ENCODE measurements at regions not wholly inside any gene's neighbourhood (a gene's known extent, or its start where the extent isn't known, plus 50 kb on each side); places are given as distances from the start of the nearest gene placed in this dataset.

DNA sequence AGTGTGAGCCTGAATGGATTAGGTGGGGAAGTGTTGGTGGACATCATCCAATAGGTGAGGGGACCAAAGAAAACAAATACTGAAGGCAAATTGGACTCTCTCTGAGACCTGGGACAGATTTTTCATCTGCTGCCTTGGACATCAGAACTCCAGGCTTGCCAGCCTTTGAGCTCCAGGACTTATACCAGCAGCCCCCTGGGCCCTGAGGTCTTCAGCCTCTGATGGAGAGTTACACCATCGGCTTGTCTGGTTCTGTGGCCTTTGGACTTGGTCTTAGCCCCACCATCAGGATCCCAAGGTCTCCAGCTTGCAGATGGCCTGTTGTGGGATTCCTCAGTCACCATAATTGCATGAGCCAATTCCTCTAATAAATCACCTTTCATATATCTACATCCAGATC, 80.8 kb upstream of the SLC8A3 start:
- no peak overlapping the region for H2BK120ac ChIP-seq (ENCODE audit: insufficient read depth, low read length, poor library complexity)
- no peak overlapping the region for H3K18ac ChIP-seq (ENCODE audit: low read length)
- H2AK5ac ChIP-seq (ENCODE audit: low read length), result no peak overlapping the region
- H3K14ac ChIP-seq (ENCODE audit: low read length), result no peak overlapping the region
- H2BK12ac ChIP-seq (ENCODE audit: low read length), result no peak overlapping the region
- H4K91ac ChIP-seq (ENCODE audit: low read depth, low read length), result no peak overlapping the region
- H3K9ac ChIP-seq (ENCODE audit: low read length), result no peak overlapping the region
- H3K27ac ChIP-seq (ENCODE audit: low read depth, low read length), result no peak overlapping the region
- WGBS (ENCODE audit: extremely low coverage, insufficient coverage, insufficient read length), result no CpG with 5 or more reads among the region's 1 CpG
- H3K36me3 ChIP-seq (ENCODE audit: control insufficient read depth in 1 of 2, insufficient read depth in 2 of 2, low read length in 2 of 2), result no peaks in the 10 kb centered on the region
- no peaks in the 10 kb centered on the region for H3K79me1 ChIP-seq (ENCODE audit: low read length)
- no peak overlapping the region for H3K23ac ChIP-seq (ENCODE audit: low read length)
- H3K9me3 ChIP-seq (ENCODE audit: insufficient read depth, low read depth, low read length), result no peaks in the 10 kb centered on the region
- H4K12ac ChIP-seq (ENCODE audit: low read depth, low read length), result no peak overlapping the region
- DNase-seq, result no peak
- no peak overlapping the region for H2BK5ac ChIP-seq (ENCODE audit: low read depth, low read length, poor library complexity)
- H3K4me2 ChIP-seq (ENCODE audit: low read length), result no peak overlapping the region
- H3K4ac ChIP-seq (ENCODE audit: low read depth, low read length), result no peak overlapping the region
- no peaks in the 10 kb centered on the region for H3K27me3 ChIP-seq (ENCODE audit: insufficient read depth, low read length)
- H3K4me1 ChIP-seq (ENCODE audit: control insufficient read depth in 1 of 2, insufficient read depth in 2 of 2, low read length in 2 of 2), result no peaks in the 10 kb centered on the region
- H2AFZ ChIP-seq (ENCODE audit: insufficient read depth, low read length, poor library complexity), result no peak overlapping the region
- no peak overlapping the region for H3K4me3 ChIP-seq (ENCODE audit: low read depth, low read length)
- H4K8ac ChIP-seq (ENCODE audit: low read depth, low read length), result no peak overlapping the region
- H3K79me2 ChIP-seq (ENCODE audit: control insufficient read depth, insufficient read depth, low read length, poor library complexity), result no peaks in the 10 kb centered on the region

DNA sequence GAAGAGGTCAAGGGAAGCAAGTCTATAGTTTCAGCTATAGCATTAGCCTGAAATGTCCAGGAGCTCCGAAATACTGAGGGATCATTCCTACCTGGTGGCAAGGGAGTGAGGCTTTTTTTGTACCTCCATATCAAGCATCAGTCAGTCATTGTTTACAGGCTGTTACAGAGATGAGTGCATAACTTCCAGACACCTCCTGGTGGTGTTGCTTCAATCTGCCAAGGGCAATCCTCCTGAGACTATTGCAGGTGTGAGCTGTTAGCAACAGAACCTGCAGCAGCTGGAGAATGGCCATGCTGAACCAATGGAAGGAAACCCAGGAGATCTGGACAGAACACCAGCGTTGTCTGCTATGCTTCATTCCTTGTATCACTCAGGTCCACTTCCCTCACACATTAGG, 80.0 kb upstream of the SLC8A3 start:
- no peak overlapping the region for H2BK120ac ChIP-seq (ENCODE audit: insufficient read depth, low read length, poor library complexity)
- H3K9me3 ChIP-seq (ENCODE audit: insufficient read depth, low read depth, low read length), result no peaks in the 10 kb centered on the region
- no peaks in the 10 kb centered on the region for H3K79me1 ChIP-seq (ENCODE audit: low read length)
- H3K4ac ChIP-seq (ENCODE audit: low read depth, low read length), result no peak overlapping the region
- H4K91ac ChIP-seq (ENCODE audit: low read depth, low read length), result no peak overlapping the region
- no peak overlapping the region for H3K23ac ChIP-seq (ENCODE audit: low read length)
- H3K14ac ChIP-seq (ENCODE audit: low read length), result no peak overlapping the region
- no peak overlapping the region for H4K12ac ChIP-seq (ENCODE audit: low read depth, low read length)
- peak; percentile 17 to 38 for DNase-seq
- H3K4me3 ChIP-seq (ENCODE audit: low read depth, low read length), result no peak overlapping the region
- no peak overlapping the region for H2BK12ac ChIP-seq (ENCODE audit: low read length)
- no peak overlapping the region for H3K4me2 ChIP-seq (ENCODE audit: low read length)
- H2AK5ac ChIP-seq (ENCODE audit: low read length), result no peak overlapping the region
- no peak overlapping the region for H3K27ac ChIP-seq (ENCODE audit: low read depth, low read length)
- no peak overlapping the region for H2AFZ ChIP-seq (ENCODE audit: insufficient read depth, low read length, poor library complexity)
- no peak overlapping the region for H2BK5ac ChIP-seq (ENCODE audit: low read depth, low read length, poor library complexity)
- no peaks in the 10 kb centered on the region for H3K4me1 ChIP-seq (ENCODE audit: control insufficient read depth in 1 of 2, insufficient read depth in 2 of 2, low read length in 2 of 2)
- no CpG with 5 or more reads among the region's 2 CpGs for WGBS (ENCODE audit: extremely low coverage, insufficient coverage, insufficient read length)
- H3K79me2 ChIP-seq (ENCODE audit: control insufficient read depth, insufficient read depth, low read length, poor library complexity), result no peaks in the 10 kb centered on the region
- H3K27me3 ChIP-seq (ENCODE audit: insufficient read depth, low read length), result no peaks in the 10 kb centered on the region
- H3K18ac ChIP-seq (ENCODE audit: low read length), result no peak overlapping the region
- no peak overlapping the region for H3K9ac ChIP-seq (ENCODE audit: low read length)
- no peaks in the 10 kb centered on the region for H3K36me3 ChIP-seq (ENCODE audit: control insufficient read depth in 1 of 2, insufficient read depth in 2 of 2, low read length in 2 of 2)
- no peak overlapping the region for H4K8ac ChIP-seq (ENCODE audit: low read depth, low read length)

DNA sequence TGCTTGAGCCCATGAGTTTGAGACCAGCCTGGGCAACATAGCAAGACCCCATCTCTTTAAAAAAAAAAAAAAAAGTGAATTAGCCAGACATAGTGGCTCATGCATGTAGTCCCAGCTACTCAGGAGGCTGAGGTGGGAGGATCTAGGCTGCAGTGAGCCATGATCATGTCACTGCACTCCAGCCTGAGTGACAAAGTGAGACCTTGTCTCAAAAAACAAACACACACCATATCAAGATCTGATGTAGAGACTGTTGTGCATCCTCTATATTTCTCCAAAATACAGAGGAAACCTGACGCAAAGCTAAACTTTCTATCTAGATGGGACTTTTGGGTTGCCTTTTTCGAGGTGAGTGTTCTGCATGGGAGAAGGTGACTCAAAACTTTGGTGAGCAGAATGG, 77.4 kb upstream of the SLC8A3 start:
- H3K4me1 ChIP-seq (ENCODE audit: control insufficient read depth in 1 of 2, insufficient read depth in 2 of 2, low read length in 2 of 2), result no peaks in the 10 kb centered on the region
- no peak overlapping the region for H2AK5ac ChIP-seq (ENCODE audit: low read length)
- H4K8ac ChIP-seq (ENCODE audit: low read depth, low read length), result no peak overlapping the region
- H2AFZ ChIP-seq (ENCODE audit: insufficient read depth, low read length, poor library complexity), result no peak overlapping the region
- H4K91ac ChIP-seq (ENCODE audit: low read depth, low read length), result no peak overlapping the region
- H3K18ac ChIP-seq (ENCODE audit: low read length), result no peak overlapping the region
- H3K9ac ChIP-seq (ENCODE audit: low read length), result no peak overlapping the region
- no peak overlapping the region for H2BK12ac ChIP-seq (ENCODE audit: low read length)
- no peak overlapping the region for H3K4me2 ChIP-seq (ENCODE audit: low read length)
- H3K9me3 ChIP-seq (ENCODE audit: insufficient read depth, low read depth, low read length), result no peaks in the 10 kb centered on the region
- no peak overlapping the region for H2BK120ac ChIP-seq (ENCODE audit: insufficient read depth, low read length, poor library complexity)
- no peak overlapping the region for H3K23ac ChIP-seq (ENCODE audit: low read length)
- no peak overlapping the region for H4K12ac ChIP-seq (ENCODE audit: low read depth, low read length)
- H3K14ac ChIP-seq (ENCODE audit: low read length), result no peak overlapping the region
- H3K36me3 ChIP-seq (ENCODE audit: control insufficient read depth in 1 of 2, insufficient read depth in 2 of 2, low read length in 2 of 2), result no peaks in the 10 kb centered on the region
- H3K27ac ChIP-seq (ENCODE audit: low read depth, low read length), result no peak overlapping the region
- no peaks in the 10 kb centered on the region for H3K79me2 ChIP-seq (ENCODE audit: control insufficient read depth, insufficient read depth, low read length, poor library complexity)
- no peaks in the 10 kb centered on the region for H3K27me3 ChIP-seq (ENCODE audit: insufficient read depth, low read length)
- H3K79me1 ChIP-seq (ENCODE audit: low read length), result no peaks in the 10 kb centered on the region
- H3K4me3 ChIP-seq (ENCODE audit: low read depth, low read length), result no peak overlapping the region
- whole genome bisulfite sequencing (ENCODE audit: extremely low coverage, insufficient coverage, insufficient read length), result no CpG with 5 or more reads among the region's 2 CpGs
- DNase-seq, result no peak
- no peak overlapping the region for H2BK5ac ChIP-seq (ENCODE audit: low read depth, low read length, poor library complexity)
- no peak overlapping the region for H3K4ac ChIP-seq (ENCODE audit: low read depth, low read length)

DNA sequence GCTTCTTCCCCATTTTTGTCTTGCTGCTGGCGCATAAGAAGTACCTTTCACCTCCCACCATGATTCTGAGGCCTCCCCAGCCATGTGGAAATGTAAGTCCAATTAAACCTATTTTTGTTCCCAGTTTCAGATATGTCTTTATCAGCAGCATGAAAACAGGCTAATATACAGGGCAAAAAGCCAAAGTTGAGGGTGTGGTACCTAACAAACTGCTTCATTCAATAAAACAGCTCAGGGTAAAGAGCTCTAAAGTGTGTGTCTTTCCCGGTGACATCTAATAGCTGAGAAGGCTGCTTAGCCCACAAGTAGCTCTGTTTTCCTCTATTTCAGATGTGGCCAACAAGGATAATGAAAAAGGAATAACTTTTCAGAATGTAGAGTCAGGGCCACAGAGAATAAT, 76.7 kb upstream of the SLC8A3 start:
- no peak overlapping the region for H2BK5ac ChIP-seq (ENCODE audit: low read depth, low read length, poor library complexity)
- WGBS (ENCODE audit: extremely low coverage, insufficient coverage, insufficient read length), result no CpG with 5 or more reads among the region's 2 CpGs
- H4K8ac ChIP-seq (ENCODE audit: low read depth, low read length), result no peak overlapping the region
- no peak for DNase-seq
- H2BK120ac ChIP-seq (ENCODE audit: insufficient read depth, low read length, poor library complexity), result no peak overlapping the region
- H4K91ac ChIP-seq (ENCODE audit: low read depth, low read length), result no peak overlapping the region
- H3K9me3 ChIP-seq (ENCODE audit: insufficient read depth, low read depth, low read length), result no peaks in the 10 kb centered on the region
- no peaks in the 10 kb centered on the region for H3K36me3 ChIP-seq (ENCODE audit: control insufficient read depth in 1 of 2, insufficient read depth in 2 of 2, low read length in 2 of 2)
- H3K4me3 ChIP-seq (ENCODE audit: low read depth, low read length), result no peak overlapping the region
- H3K14ac ChIP-seq (ENCODE audit: low read length), result no peak overlapping the region
- H2AK5ac ChIP-seq (ENCODE audit: low read length), result no peak overlapping the region
- H3K79me1 ChIP-seq (ENCODE audit: low read length), result no peaks in the 10 kb centered on the region
- H3K9ac ChIP-seq (ENCODE audit: low read length), result no peak overlapping the region
- no peak overlapping the region for H3K23ac ChIP-seq (ENCODE audit: low read length)
- H3K27me3 ChIP-seq (ENCODE audit: insufficient read depth, low read length), result no peaks in the 10 kb centered on the region
- no peak overlapping the region for H3K4ac ChIP-seq (ENCODE audit: low read depth, low read length)
- H2BK12ac ChIP-seq (ENCODE audit: low read length), result no peak overlapping the region
- H3K27ac ChIP-seq (ENCODE audit: low read depth, low read length), result no peak overlapping the region
- H4K12ac ChIP-seq (ENCODE audit: low read depth, low read length), result no peak overlapping the region
- H3K4me1 ChIP-seq (ENCODE audit: control insufficient read depth in 1 of 2, insufficient read depth in 2 of 2, low read length in 2 of 2), result no peaks in the 10 kb centered on the region
- no peaks in the 10 kb centered on the region for H3K79me2 ChIP-seq (ENCODE audit: control insufficient read depth, insufficient read depth, low read length, poor library complexity)
- no peak overlapping the region for H3K18ac ChIP-seq (ENCODE audit: low read length)
- no peak overlapping the region for H2AFZ ChIP-seq (ENCODE audit: insufficient read depth, low read length, poor library complexity)
- H3K4me2 ChIP-seq (ENCODE audit: low read length), result no peak overlapping the region
